SK-N-SH treated with all-trans-retinoic acid at 6 μM for 48 hours (cell line): ENCODE measurements at regions not wholly inside any gene's neighbourhood (a gene's known extent, or its start where the extent isn't known, plus 50 kb on each side); places are given as distances from the start of the nearest gene placed in this dataset.

Experiments used
- ARNTL ChIP-seq: fragments of 450-650 bp; formaldehyde crosslinking; IDR thresholded peaks from 2 replicates; pipeline ENCODE4 v1.5.0; 2020; ENCODE audit warnings: low read depth, mild to moderate bottlenecking, moderate library complexity, borderline replicate concordance
- BACH2 ChIP-seq: fragments of 250-450 bp; sonication (Bioruptor Pico); IDR thresholded peaks from 2 replicates; pipeline ENCODE4 v1.9.0; 2021; ENCODE audit warnings: mild to moderate bottlenecking, borderline replicate concordance
- GLIS3 ChIP-seq: fragments of 250-450 bp; sonication (Bioruptor Pico); IDR thresholded peaks from 2 replicates; pipeline ENCODE4 v1.5.0; 2020; ENCODE audit warnings: mild to moderate bottlenecking, moderate library complexity
- PPARA ChIP-seq: fragments of 250-450 bp; sonication (Bioruptor Pico); IDR thresholded peaks from 2 replicates; pipeline ENCODE4 v1.5.0; 2020; ENCODE audit warnings: mild to moderate bottlenecking, borderline replicate concordance
- RARB ChIP-seq: fragments of 250-450 bp; sonication (Bioruptor Pico); IDR thresholded peaks from 2 replicates; pipeline ENCODE4 v1.8.0; 2021; ENCODE audit warnings: mild to moderate bottlenecking, moderate library complexity
- SNAI2 ChIP-seq: fragments of 250-450 bp; sonication (Bioruptor Pico); IDR thresholded peaks from 2 replicates; pipeline ENCODE4 v1.5.0; 2020; ENCODE audit warnings: mild to moderate bottlenecking, moderate library complexity
- TCF4 ChIP-seq: fragments of 250-450 bp; sonication (Bioruptor Pico); IDR thresholded peaks from 2 replicates; pipeline ENCODE4 v1.8.0; 2021; ENCODE audit warnings: mild to moderate bottlenecking, moderate library complexity, borderline replicate concordance
- ZFP3 ChIP-seq: fragments of 250-450 bp; sonication (Bioruptor Pico); IDR thresholded peaks from 2 replicates; pipeline ENCODE4 v1.5.0; 2020; ENCODE audit warnings: mild to moderate bottlenecking, moderate library complexity
- ZNF70 ChIP-seq: fragments of 450-650 bp; formaldehyde crosslinking; IDR thresholded peaks from 2 replicates; pipeline ENCODE4 v1.5.0; 2020; ENCODE audit warnings: mild to moderate bottlenecking, moderate library complexity
- TF ChIP-seq, protein P1 (sequence below): fragments of 250-450 bp; sonication (Bioruptor Pico); IDR thresholded peaks from 2 replicates; pipeline ENCODE4 v1.5.1; 2020; ENCODE audit warnings: low read depth, mild to moderate bottlenecking, moderate library complexity
- TF ChIP-seq, protein P2 (sequence below): fragments of 250-450 bp; sonication (Bioruptor Pico); IDR thresholded peaks from 2 replicates; pipeline ENCODE4 v1.5.0; 2020; ENCODE audit warnings: mild to moderate bottlenecking, moderate library complexity
- TF ChIP-seq, protein P3 (sequence below): fragments of 250-450 bp; sonication (Bioruptor Pico); IDR thresholded peaks from 2 replicates; pipeline ENCODE4 v1.5.1; 2021; ENCODE audit warnings: mild to moderate bottlenecking, moderate library complexity

DNA sequence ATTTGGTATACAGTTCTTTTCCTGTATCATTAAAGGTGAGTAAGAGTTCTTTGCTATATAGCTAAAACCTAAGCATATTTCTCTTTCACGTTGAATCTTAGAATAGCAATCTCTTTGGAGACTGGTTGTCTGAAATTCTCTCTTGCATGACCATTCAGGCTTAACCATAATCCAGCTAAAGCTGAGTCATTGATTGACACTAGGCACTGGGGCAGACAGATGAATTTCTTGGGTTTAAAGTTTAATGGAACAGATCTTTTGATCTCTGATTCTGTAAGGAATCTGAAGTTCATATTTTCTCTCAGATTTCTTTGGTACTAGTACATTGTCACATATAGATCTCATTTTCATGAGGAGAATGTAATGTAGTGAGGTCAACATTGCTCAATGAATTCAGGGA, 397.3 kb upstream of the MIR17HG start:
- TF ChIP-seq, protein P1, sequence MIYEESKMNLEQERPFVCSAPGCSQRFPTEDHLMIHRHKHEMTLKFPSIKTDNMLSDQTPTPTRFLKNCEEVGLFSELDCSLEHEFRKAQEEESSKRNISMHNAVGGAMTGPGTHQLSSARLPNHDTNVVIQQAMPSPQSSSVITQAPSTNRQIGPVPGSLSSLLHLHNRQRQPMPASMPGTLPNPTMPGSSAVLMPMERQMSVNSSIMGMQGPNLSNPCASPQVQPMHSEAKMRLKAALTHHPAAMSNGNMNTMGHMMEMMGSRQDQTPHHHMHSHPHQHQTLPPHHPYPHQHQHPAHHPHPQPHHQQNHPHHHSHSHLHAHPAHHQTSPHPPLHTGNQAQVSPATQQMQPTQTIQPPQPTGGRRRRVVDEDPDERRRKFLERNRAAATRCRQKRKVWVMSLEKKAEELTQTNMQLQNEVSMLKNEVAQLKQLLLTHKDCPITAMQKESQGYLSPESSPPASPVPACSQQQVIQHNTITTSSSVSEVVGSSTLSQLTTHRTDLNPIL (CRISPR knock-in tag), result no peak
- TF ChIP-seq ZFP3 (CRISPR knock-in tag) (no peak), GLIS3 (CRISPR knock-in tag) (no peak), TCF4 (CRISPR knock-in tag) (no peak), PPARA (CRISPR knock-in tag) (no peak), ARNTL (no peak), SNAI2 (no peak), ZNF70 (CRISPR knock-in tag) (no peak), BACH2 (CRISPR knock-in tag) (no peak), RARB (CRISPR knock-in tag) (no peak)
- TF ChIP-seq, protein P2, sequence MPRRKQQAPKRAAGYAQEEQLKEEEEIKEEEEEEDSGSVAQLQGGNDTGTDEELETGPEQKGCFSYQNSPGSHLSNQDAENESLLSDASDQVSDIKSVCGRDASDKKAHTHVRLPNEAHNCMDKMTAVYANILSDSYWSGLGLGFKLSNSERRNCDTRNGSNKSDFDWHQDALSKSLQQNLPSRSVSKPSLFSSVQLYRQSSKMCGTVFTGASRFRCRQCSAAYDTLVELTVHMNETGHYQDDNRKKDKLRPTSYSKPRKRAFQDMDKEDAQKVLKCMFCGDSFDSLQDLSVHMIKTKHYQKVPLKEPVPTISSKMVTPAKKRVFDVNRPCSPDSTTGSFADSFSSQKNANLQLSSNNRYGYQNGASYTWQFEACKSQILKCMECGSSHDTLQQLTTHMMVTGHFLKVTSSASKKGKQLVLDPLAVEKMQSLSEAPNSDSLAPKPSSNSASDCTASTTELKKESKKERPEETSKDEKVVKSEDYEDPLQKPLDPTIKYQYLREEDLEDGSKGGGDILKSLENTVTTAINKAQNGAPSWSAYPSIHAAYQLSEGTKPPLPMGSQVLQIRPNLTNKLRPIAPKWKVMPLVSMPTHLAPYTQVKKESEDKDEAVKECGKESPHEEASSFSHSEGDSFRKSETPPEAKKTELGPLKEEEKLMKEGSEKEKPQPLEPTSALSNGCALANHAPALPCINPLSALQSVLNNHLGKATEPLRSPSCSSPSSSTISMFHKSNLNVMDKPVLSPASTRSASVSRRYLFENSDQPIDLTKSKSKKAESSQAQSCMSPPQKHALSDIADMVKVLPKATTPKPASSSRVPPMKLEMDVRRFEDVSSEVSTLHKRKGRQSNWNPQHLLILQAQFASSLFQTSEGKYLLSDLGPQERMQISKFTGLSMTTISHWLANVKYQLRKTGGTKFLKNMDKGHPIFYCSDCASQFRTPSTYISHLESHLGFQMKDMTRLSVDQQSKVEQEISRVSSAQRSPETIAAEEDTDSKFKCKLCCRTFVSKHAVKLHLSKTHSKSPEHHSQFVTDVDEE (CRISPR knock-in tag), result no peak
- TF ChIP-seq, protein P3, sequence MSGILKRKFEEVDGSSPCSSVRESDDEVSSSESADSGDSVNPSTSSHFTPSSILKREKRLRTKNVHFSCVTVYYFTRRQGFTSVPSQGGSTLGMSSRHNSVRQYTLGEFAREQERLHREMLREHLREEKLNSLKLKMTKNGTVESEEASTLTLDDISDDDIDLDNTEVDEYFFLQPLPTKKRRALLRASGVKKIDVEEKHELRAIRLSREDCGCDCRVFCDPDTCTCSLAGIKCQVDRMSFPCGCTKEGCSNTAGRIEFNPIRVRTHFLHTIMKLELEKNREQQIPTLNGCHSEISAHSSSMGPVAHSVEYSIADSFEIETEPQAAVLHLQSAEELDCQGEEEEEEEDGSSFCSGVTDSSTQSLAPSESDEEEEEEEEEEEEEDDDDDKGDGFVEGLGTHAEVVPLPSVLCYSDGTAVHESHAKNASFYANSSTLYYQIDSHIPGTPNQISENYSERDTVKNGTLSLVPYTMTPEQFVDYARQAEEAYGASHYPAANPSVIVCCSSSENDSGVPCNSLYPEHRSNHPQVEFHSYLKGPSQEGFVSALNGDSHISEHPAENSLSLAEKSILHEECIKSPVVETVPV (CRISPR knock-in tag), result no peak
